ENCODE measurements at regions not wholly inside any gene's neighbourhood (a gene's known extent, or its start where the extent isn't known, plus 50 kb on each side); places are given as distances from the start of the nearest gene placed in this dataset.
A peak's percentile ranks its signal among the peaks of the same experiment; 100 is the strongest.

GRCh38 chr3:177478170-177478867, 281.0 kb upstream of the TBL1XR1 start:
- Histone ChIP-seq H3K9me2 (ENCODE audit: insufficient read depth) (no peaks in the 10 kb centered on the region), H4K20me1 (ENCODE audit: insufficient read depth) (no peaks in the 10 kb centered on the region), H2AFZ (no peak overlapping the region), H3K9me3 (ENCODE audit: insufficient read depth, low read depth) (0 out of 2 replicates have a peak, but pooled peaks cover 12% of the 10 kb centered on the region), H3K4me3 (no peak overlapping the region), H3K4me2 (peak overlapping the region; percentile 41), H3K36me3 (ENCODE audit: low read depth) (no peaks in the 10 kb centered on the region), H3K27ac (peak overlapping the region; percentile 85), H3K4me1 (replicated peaks; ENCODE audit: insufficient read depth) (peaks cover 33% of the 10 kb centered on the region), H3K27me3 (ENCODE audit: insufficient read depth, low read depth) (no peaks in the 10 kb centered on the region), H3K79me2 (ENCODE audit: low read depth) (no peaks in the 10 kb centered on the region), H3F3A (ENCODE audit: insufficient read depth, low read depth) (peaks cover 23% of the 10 kb centered on the region)
- intact Hi-C loops (cut with micrococcal nuclease; ENCODE audit: unreplicated experiment): loop anchor here (1.0 to 10.0 kb wide), 12 partner anchors 29 to 906 kb away; partner anchors contain the start of gene TBL1XR1
- BruUV-seq (replicated peaks): no TSS peak
- TF ChIP-seq CTCF (conservative IDR thresholded peaks at IDR 0.05) (no peak), EZH2 (IDR thresholded peaks at IDR 0.05; ENCODE audit: low read depth) (no peak)
- DNase-seq: peak; percentile 84 to 100
- POLR2A ChIA-PET (ENCODE audit: unreplicated experiment): interaction anchor here (0.6 to 0.7 kb wide), 3 partner anchors 111 to 329 kb away, joined by 3 to 5 read pairs (median 4); no protein-coding TSS in a partner anchor
- CTCF ChIA-PET: interaction anchor here (0.9 kb wide), 1 partner anchor 29 kb away, joined by 3 read pairs; no protein-coding TSS in a partner anchor

DNA sequence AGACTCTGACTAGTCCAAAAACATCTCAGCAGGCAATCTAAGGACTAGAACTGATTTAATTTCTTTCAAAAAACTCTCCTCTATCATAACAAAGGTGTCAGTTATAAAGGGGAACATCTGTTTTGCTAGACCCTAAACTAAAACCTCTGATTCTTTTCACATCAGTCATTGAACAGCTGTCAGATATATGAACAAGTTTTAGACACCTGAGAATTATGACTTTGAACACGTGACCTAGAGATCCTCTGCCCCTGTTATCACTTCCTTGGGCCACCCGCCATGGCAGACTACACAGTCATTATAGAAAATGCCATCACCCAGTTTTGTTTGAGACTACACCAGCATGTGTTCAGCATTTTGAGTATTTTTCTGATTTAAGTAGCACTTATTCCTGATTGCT, 282.3 kb upstream of the TBL1XR1 start:
- Histone ChIP-seq H2AFZ (no peak overlapping the region), H3K4me2 (no peak overlapping the region), H3K9me3 (ENCODE audit: insufficient read depth, low read depth) (0 out of 2 replicates have a peak, but pooled peaks cover 18% of the 10 kb centered on the region), H3K4me3 (no peak overlapping the region), H3K36me3 (ENCODE audit: low read depth) (no peaks in the 10 kb centered on the region), H3K79me2 (ENCODE audit: low read depth) (no peaks in the 10 kb centered on the region), H3K27ac (peak overlapping the region; percentile 85), H3K9me2 (ENCODE audit: insufficient read depth) (no peaks in the 10 kb centered on the region), H3F3A (ENCODE audit: insufficient read depth, low read depth) (peaks cover 23% of the 10 kb centered on the region), H4K20me1 (ENCODE audit: insufficient read depth) (no peaks in the 10 kb centered on the region), H3K4me1 (replicated peaks; ENCODE audit: insufficient read depth) (peaks cover 33% of the 10 kb centered on the region), H3K27me3 (ENCODE audit: insufficient read depth, low read depth) (no peaks in the 10 kb centered on the region)
- CTCF ChIA-PET: no interaction called here
- POLR2A ChIA-PET (ENCODE audit: unreplicated experiment): interaction anchor here (0.6 kb wide), 1 partner anchor 49 kb away, joined by 3 read pairs; no protein-coding TSS in a partner anchor
- DNase-seq: no peak
- intact Hi-C loops (cut with micrococcal nuclease; ENCODE audit: unreplicated experiment): loop anchor here (2.0 to 10.0 kb wide), 5 partner anchors 138 to 905 kb away; no protein-coding TSS in a partner anchor
- BruUV-seq (replicated peaks): no TSS peak
- TF ChIP-seq EZH2 (IDR thresholded peaks at IDR 0.05; ENCODE audit: low read depth) (no peak), CTCF (conservative IDR thresholded peaks at IDR 0.05) (no peak)

GRCh38 chr3:177481329-177481728, 284.0 kb upstream of the TBL1XR1 start:
- CTCF ChIA-PET: no interaction called here
- Histone ChIP-seq H3K27me3 (ENCODE audit: insufficient read depth, low read depth) (no peaks in the 10 kb centered on the region), H3F3A (ENCODE audit: insufficient read depth, low read depth) (peaks cover 23% of the 10 kb centered on the region), H3K4me2 (no peak overlapping the region), H2AFZ (no peak overlapping the region), H3K79me2 (ENCODE audit: low read depth) (no peaks in the 10 kb centered on the region), H3K27ac (no peak overlapping the region), H3K9me2 (ENCODE audit: insufficient read depth) (no peaks in the 10 kb centered on the region), H3K4me1 (replicated peaks; ENCODE audit: insufficient read depth) (peaks cover 33% of the 10 kb centered on the region), H3K36me3 (ENCODE audit: low read depth) (no peaks in the 10 kb centered on the region), H3K9me3 (ENCODE audit: insufficient read depth, low read depth) (0 out of 2 replicates have a peak, but pooled peaks cover 23% of the 10 kb centered on the region), H4K20me1 (ENCODE audit: insufficient read depth) (no peaks in the 10 kb centered on the region), H3K4me3 (no peak overlapping the region)
- no peak for DNase-seq
- POLR2A ChIA-PET (ENCODE audit: unreplicated experiment): no interaction called here
- BruUV-seq (replicated peaks): no TSS peak
- intact Hi-C loops (cut with micrococcal nuclease; ENCODE audit: unreplicated experiment): no loop called here
- TF ChIP-seq EZH2 (IDR thresholded peaks at IDR 0.05; ENCODE audit: low read depth): no peak
- TF ChIP-seq CTCF (conservative IDR thresholded peaks at IDR 0.05): no peak

Measured in PC-9 (cell line).